CD4-positive, alpha-beta T cell (primary cell): ENCODE measurements at regions not wholly inside any gene's neighbourhood (a gene's known extent, or its start where the extent isn't known, plus 50 kb on each side); places are given as distances from the start of the nearest gene placed in this dataset.

ENCODE experiments used
- ATAC-seq: fragments of 200-7000 bp; cut with Tn5 transposase; one replicate; pipeline ENCODE4 v1.10.0; 2022; ENCODE audit warnings: mild to moderate bottlenecking; ENCODE audit not compliant: poor library complexity
- CTCF ChIA-PET: fragments of 350-600 bp; sonication (Branson Sonifier 250); formaldehyde crosslinking; loops from one replicate; lab custom pipeline; 2021; ENCODE audit warnings: antibody characterized with exemption, inconsistent platforms; lab: Charles Lee
- POLR2A ChIA-PET: fragments of 350-600 bp; sonication (Branson Sonifier 250); formaldehyde crosslinking; loops from one replicate; lab custom pipeline; 2021; ENCODE audit warnings: antibody characterized with exemption, inconsistent platforms; lab: Charles Lee
- DNase-seq, 14 experiments: peaks; one replicate each; pipeline ENCODE4 v3.0.0-alpha.2; 2013 to 2020; ENCODE audit warnings: mixed read lengths in 2 of 14
- H3K27ac ChIP-seq, 2 donors: one replicate each; pipeline versions ENCODE4 v1.5.1 to v1.7.0; 2013; ENCODE audit warnings: low read length in 2 of 2, low read depth in 1 of 2, mild to moderate bottlenecking in 1 of 2
- H3K27me3 ChIP-seq, 2 experiments: 1 replicate in 1 of 2; 2 replicates in 1 of 2; pipeline versions ENCODE4 v1.6.1 to v1.7.0; 2013; ENCODE audit warnings: low read length in 2 of 2, control low read depth in 1 of 2, mild to moderate bottlenecking in 1 of 2, moderate library complexity in 1 of 2; ENCODE audit not compliant: insufficient read depth in 2 of 2, control insufficient read depth in 1 of 2
- H3K36me3 ChIP-seq: one replicate; pipeline ENCODE4 v1.6.1; 2013; ENCODE audit warnings: low read length, control low read depth; ENCODE audit not compliant: insufficient read depth
- H3K4me1 ChIP-seq: one replicate; pipeline ENCODE4 v1.6.1; 2013; ENCODE audit warnings: low read length, control low read depth; ENCODE audit not compliant: insufficient read depth
- H3K4me3 ChIP-seq: one replicate; pipeline ENCODE4 v1.5.1; 2013; ENCODE audit warnings: mild to moderate bottlenecking, low read length, moderate library complexity
- H3K9me3 ChIP-seq, 2 experiments: 1 replicate in 1 of 2; 2 replicates in 1 of 2; pipeline versions ENCODE4 v1.6.1 to v1.7.0; 2013; ENCODE audit warnings: low read length in 2 of 2, mild to moderate bottlenecking in 2 of 2, control low read depth in 1 of 2, moderate library complexity in 1 of 2; ENCODE audit not compliant: control insufficient read depth in 1 of 2, insufficient read depth in 1 of 2
- H3K27ac Mint-ChIP-seq: one replicate; pipeline ENCODE4 v1.8.0; 2020; ENCODE audit warnings: mixed read lengths
- H3K27me3 Mint-ChIP-seq: one replicate; pipeline ENCODE4 v1.8.0; 2021; ENCODE audit warnings: mixed read lengths
- H3K36me3 Mint-ChIP-seq: one replicate; pipeline ENCODE4 v1.8.0; 2021; ENCODE audit warnings: low read depth, mixed read lengths
- H3K4me1 Mint-ChIP-seq: one replicate; pipeline ENCODE4 v1.8.0; 2021; ENCODE audit warnings: low read depth, mixed read lengths
- H3K4me3 Mint-ChIP-seq: one replicate; pipeline ENCODE4 v1.8.0; 2020; ENCODE audit warnings: mild to moderate bottlenecking, mixed read lengths
- H3K9me3 Mint-ChIP-seq: one replicate; pipeline ENCODE4 v1.8.0; 2020; ENCODE audit warnings: mixed read lengths
- intact Hi-C, 2 experiments: fragments of 100-400 bp; cut with DNase I in 1 of 2; cut with micrococcal nuclease in 1 of 2; formaldehyde crosslinking; loops; one replicate each; pipeline versions ENCODE4 v1.15.1 to v1.9.0; 2023 to 2025; cut with DNase I, micrococcal nuclease
- TF ChIP-seq, protein P1 (sequence below): fragments of 200-600 bp; IDR thresholded peaks from one replicate; pipeline ENCODE4 v1.8.0; 2022; ENCODE audit warnings: antibody characterized with exemption, mild to moderate bottlenecking

DNA sequence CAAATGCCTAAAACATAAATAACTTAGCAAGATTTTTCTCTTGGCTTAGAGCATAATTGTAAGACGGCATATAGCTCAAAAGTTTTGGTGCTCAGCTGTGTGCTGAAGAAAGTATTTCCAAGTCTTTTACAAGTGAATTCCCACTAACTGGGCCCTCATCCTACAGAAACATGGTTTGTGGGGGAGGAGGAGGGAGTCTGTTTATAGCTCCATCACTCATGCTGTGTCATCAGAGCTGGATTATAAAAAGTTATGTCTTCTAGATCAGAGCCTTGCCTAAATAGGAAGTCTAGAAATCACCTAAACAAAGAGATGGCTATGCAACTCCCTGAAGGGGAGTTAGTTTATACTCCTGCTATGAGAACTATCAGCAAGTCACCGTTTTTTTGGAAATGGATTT lies 65.9 kb upstream of the OTOGL start:
- H3K27ac Mint-ChIP-seq = no peak overlapping the region
- Histone ChIP-seq H3K36me3 (no peaks in the 10 kb centered on the region), H3K9me3 (no peaks in the 10 kb centered on the region), H3K4me3 (no peak overlapping the region), H3K27me3 (peaks cover 0 to 10% of the 10 kb centered on the region in 2 experiments), H3K4me1 (no peaks in the 10 kb centered on the region), H3K27ac (no peak overlapping the region)
- no peaks in the 10 kb centered on the region for H3K4me1 Mint-ChIP-seq
- POLR2A ChIA-PET = no interaction called here
- DNase-seq = no peak
- intact Hi-C loops = no loop called here
- TF ChIP-seq, protein P1, sequence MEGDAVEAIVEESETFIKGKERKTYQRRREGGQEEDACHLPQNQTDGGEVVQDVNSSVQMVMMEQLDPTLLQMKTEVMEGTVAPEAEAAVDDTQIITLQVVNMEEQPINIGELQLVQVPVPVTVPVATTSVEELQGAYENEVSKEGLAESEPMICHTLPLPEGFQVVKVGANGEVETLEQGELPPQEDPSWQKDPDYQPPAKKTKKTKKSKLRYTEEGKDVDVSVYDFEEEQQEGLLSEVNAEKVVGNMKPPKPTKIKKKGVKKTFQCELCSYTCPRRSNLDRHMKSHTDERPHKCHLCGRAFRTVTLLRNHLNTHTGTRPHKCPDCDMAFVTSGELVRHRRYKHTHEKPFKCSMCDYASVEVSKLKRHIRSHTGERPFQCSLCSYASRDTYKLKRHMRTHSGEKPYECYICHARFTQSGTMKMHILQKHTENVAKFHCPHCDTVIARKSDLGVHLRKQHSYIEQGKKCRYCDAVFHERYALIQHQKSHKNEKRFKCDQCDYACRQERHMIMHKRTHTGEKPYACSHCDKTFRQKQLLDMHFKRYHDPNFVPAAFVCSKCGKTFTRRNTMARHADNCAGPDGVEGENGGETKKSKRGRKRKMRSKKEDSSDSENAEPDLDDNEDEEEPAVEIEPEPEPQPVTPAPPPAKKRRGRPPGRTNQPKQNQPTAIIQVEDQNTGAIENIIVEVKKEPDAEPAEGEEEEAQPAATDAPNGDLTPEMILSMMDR = no peak
- CTCF ChIA-PET = no interaction called here
- no peak for ATAC-seq
- H3K9me3 Mint-ChIP-seq = no peaks in the 10 kb centered on the region
- H3K36me3 Mint-ChIP-seq = no peaks in the 10 kb centered on the region
- peaks cover 26% of the 10 kb centered on the region for H3K27me3 Mint-ChIP-seq
- H3K4me3 Mint-ChIP-seq = no peak overlapping the region

DNA sequence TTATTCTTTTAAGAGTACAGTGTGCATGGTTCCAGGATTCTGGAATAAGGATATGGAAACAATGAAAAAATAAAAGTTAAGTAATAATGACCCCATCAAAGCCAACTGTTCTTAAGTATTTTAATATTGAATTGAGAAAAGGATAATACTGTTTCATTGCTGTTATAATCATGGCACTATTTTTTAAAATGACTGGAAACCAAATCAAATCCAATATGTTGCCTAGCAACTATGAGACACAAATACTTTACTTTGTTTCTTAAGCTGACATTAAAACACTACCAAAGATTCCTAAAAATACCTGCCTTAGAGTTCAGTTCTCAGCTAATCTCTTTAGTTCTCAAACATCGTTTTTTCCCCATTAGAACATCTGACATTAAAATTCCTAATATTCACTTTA lies 66.4 kb upstream of the OTOGL start:
- H3K9me3 ChIP-seq = no peaks in the 10 kb centered on the region
- no peaks in the 10 kb centered on the region for H3K36me3 Mint-ChIP-seq

DNA sequence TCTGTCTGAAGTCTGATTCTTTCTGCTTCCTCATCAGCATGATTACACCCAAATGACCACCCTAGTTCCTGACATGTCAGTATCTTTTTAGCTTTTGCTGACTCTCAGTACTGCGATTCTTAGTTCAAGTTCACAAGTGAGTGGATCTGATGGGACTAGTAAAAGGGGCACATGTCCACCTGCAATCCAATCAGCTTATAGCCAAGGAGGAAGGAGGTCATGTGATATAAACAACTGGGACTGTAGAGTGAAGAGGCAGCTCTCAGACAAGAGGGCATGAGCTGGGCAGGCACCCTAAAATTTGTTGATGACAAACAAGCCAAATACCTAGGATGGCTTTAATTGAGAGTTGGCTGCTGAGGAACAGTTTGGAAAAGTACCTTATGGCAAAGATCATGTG lies 68.1 kb upstream of the OTOGL start:
- H3K4me3 ChIP-seq = no peak overlapping the region

More for the DNA sequence above, 66.4 kb upstream of the OTOGL start:
- DNase-seq = no peak
- intact Hi-C loops = no loop called here
- H3K4me1 Mint-ChIP-seq = no peaks in the 10 kb centered on the region
- no peaks in the 10 kb centered on the region for H3K36me3 ChIP-seq
- peaks cover 31% of the 10 kb centered on the region for H3K27me3 Mint-ChIP-seq
- no peak overlapping the region for H3K27ac ChIP-seq
- no peak for ATAC-seq
- CTCF ChIA-PET = no interaction called here
- POLR2A ChIA-PET = no interaction called here
- H3K27ac Mint-ChIP-seq = no peak overlapping the region
- H3K9me3 Mint-ChIP-seq = no peaks in the 10 kb centered on the region
- no peak overlapping the region for H3K4me3 Mint-ChIP-seq
- TF ChIP-seq, protein P1 = no peak
- no peak overlapping the region for H3K4me3 ChIP-seq
- H3K27me3 ChIP-seq = peaks cover 0 to 7% of the 10 kb centered on the region in 2 experiments
- H3K4me1 ChIP-seq = no peaks in the 10 kb centered on the region

More for the DNA sequence above, 68.1 kb upstream of the OTOGL start:
- no peaks in the 10 kb centered on the region for H3K4me1 Mint-ChIP-seq
- no peaks in the 10 kb centered on the region for H3K36me3 Mint-ChIP-seq
- peaks cover 35% of the 10 kb centered on the region for H3K27me3 Mint-ChIP-seq
- H3K9me3 Mint-ChIP-seq = no peaks in the 10 kb centered on the region
- intact Hi-C loops = no loop called here
- Histone ChIP-seq H3K27ac (no peak overlapping the region), H3K27me3 (peaks cover 0 to 9% of the 10 kb centered on the region in 2 experiments), H3K4me1 (no peaks in the 10 kb centered on the region), H3K9me3 (peaks cover 0 to 4% of the 10 kb centered on the region in 2 experiments), H3K36me3 (no peaks in the 10 kb centered on the region)
- ChIA-PET CTCF (no interaction called here), POLR2A (no interaction called here)
- no peak overlapping the region for H3K4me3 Mint-ChIP-seq
- TF ChIP-seq, protein P1 = no peak
- ATAC-seq (no peak), DNase-seq (no peak)
- H3K27ac Mint-ChIP-seq = no peak overlapping the region
